Neural crest cell (in vitro differentiated cells): ENCODE measurements at regions not wholly inside any gene's neighbourhood (a gene's known extent, or its start where the extent isn't known, plus 50 kb on each side); places are given as distances from the start of the nearest gene placed in this dataset.
A peak's percentile ranks its signal among the peaks of the same experiment; 100 is the strongest.

ENCODE experiments used
- DNase-seq: peaks from one replicate; pipeline ENCODE4 v3.0.0; 2021; ENCODE audit warnings: low read depth, mixed read lengths, low spot score
- H3K27ac Mint-ChIP-seq: one replicate; pipeline ENCODE4 v1.8.0; 2021; ENCODE audit warnings: mild to moderate bottlenecking, mixed read lengths; ENCODE audit not compliant: unreplicated experiment
- H3K27me3 Mint-ChIP-seq: 2 replicates; pipeline ENCODE4 v1.8.0; 2021; ENCODE audit warnings: low read depth, mild to moderate bottlenecking, mixed read lengths
- H3K36me3 Mint-ChIP-seq: 2 replicates; pipeline ENCODE4 v1.8.0; 2021; ENCODE audit warnings: low read depth, mild to moderate bottlenecking, mixed read lengths
- H3K4me1 Mint-ChIP-seq: 2 replicates; pipeline ENCODE4 v1.8.0; 2021; ENCODE audit warnings: mixed read lengths
- H3K4me3 Mint-ChIP-seq: one replicate; pipeline ENCODE4 v1.8.0; 2021; ENCODE audit warnings: mild to moderate bottlenecking, mixed read lengths
- H3K9me3 Mint-ChIP-seq: 2 replicates; pipeline ENCODE4 v1.8.0; 2021; ENCODE audit warnings: mixed read lengths
- CTCF ChIP-seq: fragments of 200-600 bp; sonication (generic); conservative IDR thresholded peaks from 2 replicates; pipeline ENCODE4 v1.5.0; 2021; ENCODE audit warnings: antibody characterized with exemption, mild to moderate bottlenecking

- no peak for DNase-seq
- Mint-ChIP-seq H3K4me3 (no peak overlapping the region), H3K27ac (no peak overlapping the region), H3K4me1 (no peaks in the 10 kb centered on the region), H3K36me3 (no peaks in the 10 kb centered on the region), H3K9me3 (peaks cover 3% of the 10 kb centered on the region), H3K27me3 (no peaks in the 10 kb centered on the region)
- no peak for TF ChIP-seq CTCF
These were observed 262.6 kb upstream of the SYT4 start for GRCh38 chr18:43539862-43540261.

DNA sequence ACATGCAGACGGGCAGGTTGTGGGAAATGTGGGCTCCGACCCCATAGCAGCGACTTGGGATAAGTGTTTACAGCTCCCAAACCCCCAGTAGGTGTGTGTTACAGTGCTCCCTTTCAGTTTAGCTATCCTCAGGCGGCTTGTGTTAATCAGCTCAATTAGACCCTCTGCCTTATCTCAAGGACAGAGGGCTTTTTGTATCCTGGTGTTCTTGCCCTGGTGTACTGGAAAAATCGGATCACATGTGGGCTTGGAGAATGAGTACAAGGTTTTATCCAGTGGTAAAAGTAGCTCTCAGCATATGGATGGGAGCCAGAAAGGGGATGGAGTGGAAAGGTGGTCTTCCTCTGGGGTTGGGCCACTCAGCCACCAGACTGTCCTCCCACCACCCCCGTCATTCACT, 264.7 kb upstream of the SYT4 start:
- no peak overlapping the region for H3K27ac Mint-ChIP-seq
- no peaks in the 10 kb centered on the region for H3K4me1 Mint-ChIP-seq
- peaks cover 2% of the 10 kb centered on the region for H3K36me3 Mint-ChIP-seq
- DNase-seq: no peak
- no peaks in the 10 kb centered on the region for H3K27me3 Mint-ChIP-seq
- H3K9me3 Mint-ChIP-seq: peaks cover 3% of the 10 kb centered on the region
- no peak overlapping the region for H3K4me3 Mint-ChIP-seq
- TF ChIP-seq CTCF: no peak

DNA sequence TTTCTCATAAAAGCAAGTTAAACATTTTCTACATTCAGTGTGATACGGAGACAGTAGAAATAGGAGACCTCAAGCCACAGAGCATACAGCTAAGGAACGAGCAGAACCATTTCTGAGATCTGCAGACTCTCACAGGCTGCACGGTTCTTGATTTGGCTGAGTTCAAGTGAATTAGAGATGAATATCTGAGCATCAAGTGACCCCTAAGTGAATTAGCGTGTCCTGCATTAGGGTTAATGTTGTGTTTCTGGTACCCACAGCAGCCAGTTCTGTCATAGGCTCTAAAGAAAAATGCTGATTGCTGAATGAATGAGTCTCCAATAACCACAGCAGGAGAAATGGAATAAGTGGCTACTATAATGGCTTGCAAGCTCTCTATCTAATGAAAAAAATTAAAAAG, 265.9 kb upstream of the SYT4 start:
- Mint-ChIP-seq H3K4me1 (no peaks in the 10 kb centered on the region), H3K27me3 (no peaks in the 10 kb centered on the region), H3K4me3 (no peak overlapping the region), H3K9me3 (peaks cover 3% of the 10 kb centered on the region), H3K27ac (no peak overlapping the region), H3K36me3 (peaks cover 2% of the 10 kb centered on the region)
- no peak for DNase-seq
- TF ChIP-seq CTCF: no peak

DNA sequence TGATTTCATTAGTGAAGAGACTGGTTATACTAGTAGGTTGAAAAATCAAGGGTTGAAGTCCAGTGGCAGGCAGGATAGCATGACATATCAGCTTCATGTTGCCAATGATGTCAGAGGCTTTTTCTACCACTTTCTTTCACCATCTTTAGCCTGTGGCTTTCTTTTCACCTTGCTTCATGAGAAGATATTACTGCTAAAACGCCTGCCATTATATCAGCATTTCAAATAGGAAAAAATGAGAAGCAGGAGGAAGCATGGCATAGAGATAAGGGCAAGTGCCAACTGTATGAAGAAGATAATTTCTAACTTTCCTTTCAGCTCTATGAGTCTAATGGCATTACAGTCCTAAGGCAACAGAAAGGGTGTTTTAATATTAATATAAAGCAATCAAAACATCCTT, 270.2 kb upstream of the SYT4 start:
- Mint-ChIP-seq H3K4me3 (no peak overlapping the region), H3K27me3 (no peaks in the 10 kb centered on the region), H3K36me3 (peaks cover 2% of the 10 kb centered on the region), H3K4me1 (no peaks in the 10 kb centered on the region), H3K9me3 (peaks cover 8% of the 10 kb centered on the region), H3K27ac (no peak overlapping the region)
- DNase-seq: no peak
- no peak for TF ChIP-seq CTCF

DNA sequence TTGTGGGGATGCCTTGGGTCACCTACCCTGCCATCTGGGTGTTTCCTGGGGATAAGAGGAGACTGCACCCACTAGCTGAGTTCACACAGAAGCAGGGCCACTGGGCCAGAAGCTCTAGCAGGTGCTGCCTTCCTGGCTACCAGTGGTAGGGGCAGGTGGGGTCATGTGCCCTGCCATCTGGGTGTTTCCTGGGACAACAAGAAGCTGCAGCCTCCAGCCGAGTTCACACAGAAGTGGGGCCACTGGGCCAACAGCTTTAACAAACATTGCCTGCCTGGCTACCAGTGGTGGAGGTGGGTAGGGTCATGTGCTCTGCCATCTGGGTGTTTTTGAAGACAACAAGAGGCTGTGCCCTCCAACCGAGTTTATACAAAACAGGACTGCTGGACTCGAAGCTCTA, 282.2 kb upstream of the SYT4 start:
- H3K36me3 Mint-ChIP-seq: peaks cover 13% of the 10 kb centered on the region
- H3K4me3 Mint-ChIP-seq: no peak overlapping the region
- no peak for DNase-seq
- H3K27me3 Mint-ChIP-seq: peaks cover 6% of the 10 kb centered on the region
- H3K4me1 Mint-ChIP-seq: peaks cover 13% of the 10 kb centered on the region
- peaks cover 14% of the 10 kb centered on the region for H3K9me3 Mint-ChIP-seq
- H3K27ac Mint-ChIP-seq: no peak overlapping the region
- TF ChIP-seq CTCF: no peak

GRCh38 chr18:43563780-43564179, 286.5 kb upstream of the SYT4 start:
- peak; percentile 79 for TF ChIP-seq CTCF
- peaks cover 13% of the 10 kb centered on the region for H3K4me1 Mint-ChIP-seq
- no peak overlapping the region for H3K27ac Mint-ChIP-seq
- no peaks in the 10 kb centered on the region for H3K9me3 Mint-ChIP-seq
- no peaks in the 10 kb centered on the region for H3K36me3 Mint-ChIP-seq
- no peak overlapping the region for H3K4me3 Mint-ChIP-seq
- peaks cover 7% of the 10 kb centered on the region for H3K27me3 Mint-ChIP-seq
- peak; percentile 32 for DNase-seq
